SU-DHL-6 (cell line): ENCODE measurements at regions not wholly inside any gene's neighbourhood (a gene's known extent, or its start where the extent isn't known, plus 50 kb on each side); places are given as distances from the start of the nearest gene placed in this dataset.

ENCODE experiments used
- H2AFZ ChIP-seq: fragments of 200-600 bp; sonication (generic); 2 replicates; pipeline ENCODE4 v1.6.1; 2014; ENCODE audit warnings: low read depth, mild to moderate bottlenecking, moderate library complexity, mixed read lengths, antibody characterized with exemption, low read length; ENCODE audit not compliant: severe bottlenecking
- H3F3A ChIP-seq: fragments of 200-600 bp; shearing (Covaris generic); 2 replicates; pipeline ENCODE4 v1.6.0; 2016; ENCODE audit warnings: antibody characterized with exemption, mild to moderate bottlenecking; ENCODE audit not compliant: insufficient read depth
- H3K27ac ChIP-seq: fragments of 200-600 bp; sonication (generic); 2 replicates; pipeline ENCODE4 v1.5.1; 2016; ENCODE audit warnings: low read depth, mild to moderate bottlenecking, low read length, moderate library complexity, mixed read lengths
- H3K27me3 ChIP-seq: fragments of 200-600 bp; sonication (generic), shearing (Covaris generic); 2 replicates; pipeline ENCODE4 v1.6.0; 2014; ENCODE audit warnings: mild to moderate bottlenecking, low read length
- H3K36me3 ChIP-seq: fragments of 200-600 bp; sonication (generic); 2 replicates; pipeline ENCODE4 v1.6.1; 2014; ENCODE audit warnings: mild to moderate bottlenecking, low read length, mixed read lengths
- H3K4me2 ChIP-seq: fragments of 300-600, 200-600 bp; shearing (Covaris generic), sonication (generic); 2 replicates; pipeline ENCODE4 v1.6.0; 2014; ENCODE audit warnings: low read length, low read depth, mild to moderate bottlenecking; ENCODE audit not compliant: poor library complexity, severe bottlenecking
- H3K4me3 ChIP-seq: fragments of 200-600 bp; sonication (generic); 2 replicates; pipeline ENCODE4 v1.5.1; 2014; ENCODE audit warnings: antibody characterized with exemption, low read length, mild to moderate bottlenecking, mixed read lengths; ENCODE audit not compliant: insufficient read depth, poor library complexity, severe bottlenecking
- H3K79me2 ChIP-seq: fragments of 200-600 bp; sonication (generic); 2 replicates; pipeline ENCODE4 v1.6.1; 2014; ENCODE audit warnings: mild to moderate bottlenecking, low read length, moderate library complexity; ENCODE audit not compliant: insufficient read depth
- H3K9ac ChIP-seq: fragments of 200-600 bp; sonication (generic); 2 replicates; pipeline ENCODE4 v1.7.0; 2014; ENCODE audit warnings: mild to moderate bottlenecking, low read length
- H3K9me2 ChIP-seq: fragments of 200-600 bp; sonication (generic); replicated peaks from 2 replicates; pipeline ENCODE4 v1.6.1; 2014; ENCODE audit warnings: low read length; ENCODE audit not compliant: insufficient read depth
- H3K9me3 ChIP-seq: fragments of 200-600 bp; sonication (generic); 2 replicates; pipeline ENCODE4 v1.6.1; 2014; ENCODE audit warnings: low read length, mixed read lengths; ENCODE audit not compliant: insufficient read depth
- H4K20me1 ChIP-seq: fragments of 200-600 bp; sonication (generic); 2 replicates; pipeline ENCODE4 v1.6.1; 2014; ENCODE audit warnings: low read depth, mild to moderate bottlenecking, antibody characterized with exemption, low read length, moderate library complexity, mixed read lengths
- CTCF ChIP-seq: fragments of 200-600 bp; sonication (generic); IDR thresholded peaks from one replicate; pipeline ENCODE4 v1.5.1; 2017; ENCODE audit warnings: antibody characterized with exemption, mild to moderate bottlenecking, low read length, moderate library complexity; ENCODE audit not compliant: insufficient read depth, poor library complexity, severe bottlenecking
- EZH2phosphoT487 ChIP-seq: fragments of 200-600 bp; sonication (generic), shearing (Covaris generic); conservative IDR thresholded peaks from 2 replicates; pipeline ENCODE4 v1.6.1; 2018; ENCODE audit warnings: mild to moderate bottlenecking, antibody characterized with exemption, low read length, moderate library complexity, mixed read lengths

GRCh38 chr20:20904501-20904831 is 192.0 kb upstream of the RALGAPA2 start:
- Histone ChIP-seq H2AFZ (no peak overlapping the region), H3K9ac (no peak overlapping the region), H4K20me1 (no peaks in the 10 kb centered on the region), H3K36me3 (no peaks in the 10 kb centered on the region), H3K27ac (no peak overlapping the region), H3K79me2 (no peaks in the 10 kb centered on the region), H3K4me3 (no peak overlapping the region), H3K9me2 (no peaks in the 10 kb centered on the region), H3K9me3 (no peaks in the 10 kb centered on the region), H3K4me2 (no peak overlapping the region), H3K27me3 (peaks cover 4% of the 10 kb centered on the region; the same call in 1 of the 2 replicates), H3F3A (no peaks in the 10 kb centered on the region)
- no peak for TF ChIP-seq EZH2phosphoT487

GRCh38 chr20:20903773-20904500 is 191.5 kb upstream of the RALGAPA2 start:
- H3K27me3 ChIP-seq: peaks cover 4% of the 10 kb centered on the region; the same call in 1 of the 2 replicates
- H2AFZ ChIP-seq: no peak overlapping the region
- no peak overlapping the region for H3K4me2 ChIP-seq
- no peaks in the 10 kb centered on the region for H3K9me3 ChIP-seq
- H3K9me2 ChIP-seq: no peaks in the 10 kb centered on the region
- no peak overlapping the region for H3K9ac ChIP-seq
- TF ChIP-seq CTCF: no peak
- no peak overlapping the region for H3K4me3 ChIP-seq
- no peaks in the 10 kb centered on the region for H4K20me1 ChIP-seq
- no peaks in the 10 kb centered on the region for H3K79me2 ChIP-seq
- no peak overlapping the region for H3K27ac ChIP-seq
- no peaks in the 10 kb centered on the region for H3K36me3 ChIP-seq
- H3F3A ChIP-seq: no peaks in the 10 kb centered on the region

GRCh38 chr20:20897922-20898321 is 185.5 kb upstream of the RALGAPA2 start:
- no peaks in the 10 kb centered on the region for H3K9me3 ChIP-seq
- H3F3A ChIP-seq: no peaks in the 10 kb centered on the region
- H2AFZ ChIP-seq: no peak overlapping the region
- H3K4me3 ChIP-seq: no peak overlapping the region
- H3K27me3 ChIP-seq: no peaks in the 10 kb centered on the region
- H3K9me2 ChIP-seq: no peaks in the 10 kb centered on the region
- no peak overlapping the region for H3K9ac ChIP-seq
- TF ChIP-seq CTCF (no peak), EZH2phosphoT487 (no peak)
- no peak overlapping the region for H3K27ac ChIP-seq
- H3K79me2 ChIP-seq: no peaks in the 10 kb centered on the region
- H3K4me2 ChIP-seq: no peak overlapping the region
- no peaks in the 10 kb centered on the region for H3K36me3 ChIP-seq
- no peaks in the 10 kb centered on the region for H4K20me1 ChIP-seq

- no peak overlapping the region for H3K9ac ChIP-seq
- H3K9me2 ChIP-seq: no peaks in the 10 kb centered on the region
- no peaks in the 10 kb centered on the region for H3K27me3 ChIP-seq
- H3K9me3 ChIP-seq: no peaks in the 10 kb centered on the region
- no peaks in the 10 kb centered on the region for H3F3A ChIP-seq
- no peak overlapping the region for H3K4me3 ChIP-seq
- no peak overlapping the region for H2AFZ ChIP-seq
- H3K36me3 ChIP-seq: no peaks in the 10 kb centered on the region
- TF ChIP-seq EZH2phosphoT487: no peak
- no peak for TF ChIP-seq CTCF
- H3K27ac ChIP-seq: no peak overlapping the region
- no peaks in the 10 kb centered on the region for H3K79me2 ChIP-seq
- no peaks in the 10 kb centered on the region for H4K20me1 ChIP-seq
- H3K4me2 ChIP-seq: no peak overlapping the region
These were observed 184.7 kb upstream of the RALGAPA2 start for GRCh38 chr20:20897145-20897544.
